ENCODE measurements at regions not wholly inside any gene's neighbourhood (a gene's known extent, or its start where the extent isn't known, plus 50 kb on each side); places are given as distances from the start of the nearest gene placed in this dataset.

DNA sequence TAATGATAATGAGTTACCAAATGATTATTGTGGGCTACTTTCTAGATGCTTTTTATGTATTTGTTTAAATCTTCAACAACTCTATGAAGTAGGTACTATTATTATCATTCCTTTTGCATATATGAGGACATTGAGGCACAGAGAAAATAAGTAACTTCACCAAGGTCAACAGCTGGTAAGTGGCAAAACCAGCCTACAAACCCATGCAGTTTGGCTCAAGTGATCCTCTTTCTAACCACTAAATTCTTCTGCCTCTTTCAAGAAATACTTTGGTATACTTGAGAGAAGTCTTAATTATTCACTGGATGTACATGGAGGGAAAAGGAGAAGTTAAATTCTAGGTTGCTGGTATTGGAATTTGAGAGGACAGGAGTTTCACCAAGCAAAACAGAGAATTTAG, 495.2 kb upstream of the CADM1 start:
- no peaks in the 10 kb centered on the region for H3K4me1 ChIP-seq (ENCODE audit: insufficient read depth, low read length)
- H3K27me3 ChIP-seq (ENCODE audit: control insufficient read depth in 1 of 2, insufficient read depth in 2 of 2, low read length in 2 of 2) = no peaks in the 10 kb centered on the region
- POLR2A ChIA-PET = no interaction called here
- in situ Hi-C loops (cut with HindIII; ENCODE audit: extremely low pct_ligation_motif_present, low pct_unique_long_range_greater_than_20kb) (no loop called here), intact Hi-C loops (cut with micrococcal nuclease; ENCODE audit: unreplicated experiment) (no loop called here)
- no peaks in the 10 kb centered on the region for H3K9me3 ChIP-seq (ENCODE audit: low read length)
- no peak overlapping the region for H3K27ac ChIP-seq (ENCODE audit: extremely low read length, insufficient read depth, low read length)
- H3K79me2 ChIP-seq (ENCODE audit: insufficient read depth, low read length) = no peaks in the 10 kb centered on the region
- FAIRE-seq (no peak), DNase-seq (ENCODE audit: low spot score) (no peak), ATAC-seq (no peak)
- TF ChIP-seq ZBTB10 (CRISPR knock-in tag; IDR thresholded peaks at IDR 0.05; ENCODE audit: borderline replicate concordance) (no peak), PAWR (CRISPR knock-in tag; IDR thresholded peaks at IDR 0.05; ENCODE audit: borderline replicate concordance) (no peak)
- TF ChIP-seq, protein P1, sequence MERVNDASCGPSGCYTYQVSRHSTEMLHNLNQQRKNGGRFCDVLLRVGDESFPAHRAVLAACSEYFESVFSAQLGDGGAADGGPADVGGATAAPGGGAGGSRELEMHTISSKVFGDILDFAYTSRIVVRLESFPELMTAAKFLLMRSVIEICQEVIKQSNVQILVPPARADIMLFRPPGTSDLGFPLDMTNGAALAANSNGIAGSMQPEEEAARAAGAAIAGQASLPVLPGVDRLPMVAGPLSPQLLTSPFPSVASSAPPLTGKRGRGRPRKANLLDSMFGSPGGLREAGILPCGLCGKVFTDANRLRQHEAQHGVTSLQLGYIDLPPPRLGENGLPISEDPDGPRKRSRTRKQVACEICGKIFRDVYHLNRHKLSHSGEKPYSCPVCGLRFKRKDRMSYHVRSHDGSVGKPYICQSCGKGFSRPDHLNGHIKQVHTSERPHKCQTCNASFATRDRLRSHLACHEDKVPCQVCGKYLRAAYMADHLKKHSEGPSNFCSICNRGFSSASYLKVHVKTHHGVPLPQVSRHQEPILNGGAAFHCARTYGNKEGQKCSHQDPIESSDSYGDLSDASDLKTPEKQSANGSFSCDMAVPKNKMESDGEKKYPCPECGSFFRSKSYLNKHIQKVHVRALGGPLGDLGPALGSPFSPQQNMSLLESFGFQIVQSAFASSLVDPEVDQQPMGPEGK (CRISPR knock-in tag; IDR thresholded peaks at IDR 0.05) = no peak
- H3K36me3 ChIP-seq (replicated peaks in 1 of 2; ENCODE audit: control insufficient read depth in 1 of 2, insufficient read depth in 2 of 2, low read length in 2 of 2) = no peaks in the 10 kb centered on the region
- H3K4me2 ChIP-seq (ENCODE audit: low read depth, low read length) = no peak overlapping the region
- CTCF ChIA-PET (ENCODE audit: low intra/inter-chr PET ratio, low total read pairs) = no interaction called here
- no peak overlapping the region for H3K4me3 ChIP-seq (replicated peaks in 1 of 3; ENCODE audit: insufficient read depth in 1 of 3, low read depth in 2 of 3, low read length in 3 of 3)
- H4K20me1 ChIP-seq (ENCODE audit: insufficient read depth, low read length) = no peaks in the 10 kb centered on the region
- no peak overlapping the region for H3K9ac ChIP-seq (ENCODE audit: insufficient read depth, low read depth, low read length)
- no TSS peak for BruUV-seq (replicated peaks)
- H2AFZ ChIP-seq (ENCODE audit: low read length) = no peak overlapping the region

- H4K20me1 ChIP-seq (ENCODE audit: insufficient read depth, low read length) = no peaks in the 10 kb centered on the region
- 0% methylated on average over 1 of the region's 3 CpGs for WGBS (ENCODE audit: low lambda C conversion rate)
- no peak overlapping the region for H3K4me2 ChIP-seq (ENCODE audit: low read depth, low read length)
- ChIA-PET CTCF (ENCODE audit: low intra/inter-chr PET ratio, low total read pairs) (no interaction called here), POLR2A (no interaction called here)
- no peaks in the 10 kb centered on the region for H3K36me3 ChIP-seq (replicated peaks in 1 of 2; ENCODE audit: control insufficient read depth in 1 of 2, insufficient read depth in 2 of 2, low read length in 2 of 2)
- H3K4me1 ChIP-seq (ENCODE audit: insufficient read depth, low read length) = no peaks in the 10 kb centered on the region
- H3K9me3 ChIP-seq (ENCODE audit: low read length) = no peaks in the 10 kb centered on the region
- DNase-seq (ENCODE audit: low spot score) (no peak), ATAC-seq (no peak), FAIRE-seq (no peak)
- intact Hi-C loops (cut with micrococcal nuclease; ENCODE audit: unreplicated experiment) (no loop called here), in situ Hi-C loops (cut with HindIII; ENCODE audit: extremely low pct_ligation_motif_present, low pct_unique_long_range_greater_than_20kb) (no loop called here)
- no peak overlapping the region for H3K4me3 ChIP-seq (replicated peaks in 1 of 3; ENCODE audit: insufficient read depth in 1 of 3, low read depth in 2 of 3, low read length in 3 of 3)
- no TSS peak for BruUV-seq (replicated peaks)
- H3K79me2 ChIP-seq (ENCODE audit: insufficient read depth, low read length) = no peaks in the 10 kb centered on the region
- H3K9ac ChIP-seq (ENCODE audit: insufficient read depth, low read depth, low read length) = no peak overlapping the region
- H2AFZ ChIP-seq (ENCODE audit: low read length) = no peak overlapping the region
- TF ChIP-seq ZNF34 (CRISPR knock-in tag; IDR thresholded peaks at IDR 0.05; ENCODE audit: borderline replicate concordance) (no peak), NKX3-1 (CRISPR knock-in tag; IDR thresholded peaks at IDR 0.05) (no peak), TRIM24 (CRISPR knock-in tag; IDR thresholded peaks at IDR 0.05) (no peak), SP2 (CRISPR knock-in tag; IDR thresholded peaks at IDR 0.05) (no peak)
- H3K27me3 ChIP-seq (ENCODE audit: control insufficient read depth in 1 of 2, insufficient read depth in 2 of 2, low read length in 2 of 2) = no peaks in the 10 kb centered on the region
- no peak overlapping the region for H3K27ac ChIP-seq (ENCODE audit: extremely low read length, insufficient read depth, low read length)
These were observed 492.6 kb upstream of the CADM1 start for GRCh38 chr11:115996808-115997188.

All from HepG2 (cell line).